HG02970 (cell line): ENCODE measurements at regions not wholly inside any gene's neighbourhood (a gene's known extent, or its start where the extent isn't known, plus 50 kb on each side); places are given as distances from the start of the nearest gene placed in this dataset.
"Not testable (repeated sequence)": the region's sequence is repeated elsewhere in the genome, so short reads cannot be mapped to it uniquely, and the experiment has no call there.

Experiments used
- ATAC-seq: cut with Tn5 transposase; IDR thresholded peaks from one replicate; pipeline ENCODE4 v1.9.1; 2021; ENCODE audit warnings: mild to moderate bottlenecking, moderate library complexity, moderate number of reproducible peaks; ENCODE audit not compliant: unreplicated experiment, low FRiP score

- ATAC-seq: no peak
These were observed 650.1 kb downstream of the EFNA5 start for GRCh38 chr5:107020626-107021025.

- no peak for ATAC-seq
These were observed 653.1 kb downstream of the EFNA5 start for GRCh38 chr5:107017616-107018015.

GRCh38 chr5:107012371-107012770 is 658.4 kb downstream of the EFNA5 start:
- ATAC-seq: no peak

- no peak for ATAC-seq
These were observed 659.1 kb downstream of the EFNA5 start for GRCh38 chr5:107011605-107012004.

- no peak for ATAC-seq
These were observed 660.7 kb downstream of the EFNA5 start for GRCh38 chr5:107010060-107010459.

- ATAC-seq: no peak
These were observed 665.1 kb downstream of the EFNA5 start for GRCh38 chr5:107005653-107006052.

- ATAC-seq: no peak
These were observed 665.6 kb downstream of the EFNA5 start for GRCh38 chr5:107005161-107005560.

GRCh38 chr5:107002115-107002514 is 668.6 kb downstream of the EFNA5 start:
- no peak for ATAC-seq

- not testable (repeated sequence) for ATAC-seq
These were observed 671.2 kb downstream of the EFNA5 start for GRCh38 chr5:106999506-106999905.

GRCh38 chr5:106986006-106986405 is 684.7 kb downstream of the EFNA5 start:
- no peak for ATAC-seq

- ATAC-seq: no peak
These were observed 685.6 kb downstream of the EFNA5 start for GRCh38 chr5:106985174-106985573.

- not testable (repeated sequence) for ATAC-seq
These were observed 691.6 kb downstream of the EFNA5 start for GRCh38 chr5:106979178-106979577.

- ATAC-seq: not testable (repeated sequence)
These were observed 692.1 kb downstream of the EFNA5 start for GRCh38 chr5:106978582-106979165.

- ATAC-seq: no peak
These were observed 694.4 kb downstream of the EFNA5 start for GRCh38 chr5:106976363-106976762.

GRCh38 chr5:106974272-106974671 is 696.5 kb downstream of the EFNA5 start:
- ATAC-seq: no peak

GRCh38 chr5:106966686-106967315 is 703.9 kb downstream of the EFNA5 start:
- ATAC-seq: no peak

GRCh38 chr5:106964132-106964531 is 706.6 kb downstream of the EFNA5 start:
- ATAC-seq: no peak

- no peak for ATAC-seq
These were observed 707.1 kb downstream of the EFNA5 start for GRCh38 chr5:106963630-106964029.

- no peak for ATAC-seq
These were observed 708.1 kb downstream of the EFNA5 start for GRCh38 chr5:106962464-106963230.

GRCh38 chr5:106959387-106959786 is 711.4 kb downstream of the EFNA5 start:
- no peak for ATAC-seq

- no peak for ATAC-seq
These were observed 713.4 kb downstream of the EFNA5 start for GRCh38 chr5:106957336-106957735.

GRCh38 chr5:106956886-106957285 is 713.9 kb downstream of the EFNA5 start:
- ATAC-seq: no peak
